Fibroblast of villous mesenchyme (primary cell): ENCODE measurements at regions not wholly inside any gene's neighbourhood (a gene's known extent, or its start where the extent isn't known, plus 50 kb on each side); places are given as distances from the start of the nearest gene placed in this dataset.
"Not testable (repeated sequence)": the region's sequence is repeated elsewhere in the genome, so short reads cannot be mapped to it uniquely, and the experiment has no call there.

Experiments used
- DNase-seq: peaks from one replicate; pipeline ENCODE4 v3.0.0-alpha.2; 2010; ENCODE audit warnings: low read depth
- H3K4me3 ChIP-seq: 2 replicates; pipeline ENCODE4 v1.5.1; 2011; ENCODE audit warnings: low read depth, mild to moderate bottlenecking, low read length
- TF ChIP-seq, protein P1 (sequence below): IDR thresholded peaks from 2 replicates; pipeline ENCODE4 v1.5.1; 2012; ENCODE audit warnings: low read depth, mild to moderate bottlenecking, low read length; ENCODE audit not compliant: insufficient read depth

DNA sequence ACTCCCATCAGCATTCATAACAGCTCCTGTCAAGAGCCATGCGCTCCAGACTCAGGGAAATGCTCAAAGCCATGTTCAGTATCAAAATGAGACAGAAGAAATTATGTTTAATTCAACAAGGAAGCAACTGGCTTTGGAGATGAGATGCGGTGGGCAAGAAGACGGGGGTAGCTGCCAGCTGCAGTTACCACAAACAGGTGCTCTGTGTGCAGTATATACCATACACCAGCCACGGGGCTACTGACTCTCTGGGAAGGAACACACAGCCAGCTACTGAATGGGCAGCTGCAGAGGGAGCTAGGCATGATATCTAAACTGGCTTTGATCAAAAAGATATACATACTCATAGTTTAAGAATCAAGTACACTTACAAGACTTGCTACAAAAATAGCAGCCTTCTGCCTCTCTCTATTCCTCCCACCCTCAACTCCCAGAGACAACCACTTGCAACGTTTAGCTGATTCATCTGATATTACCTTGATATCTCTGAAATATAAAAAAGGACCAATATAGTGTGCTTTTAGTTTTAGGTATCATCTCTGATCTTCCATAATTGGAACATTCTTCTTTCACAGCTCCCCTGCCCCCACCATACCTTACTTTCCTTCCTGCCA, 593.0 kb downstream of the UQCRFS1 start:
- no peak for DNase-seq
- H3K4me3 ChIP-seq = no peak overlapping the region
- TF ChIP-seq, protein P1, sequence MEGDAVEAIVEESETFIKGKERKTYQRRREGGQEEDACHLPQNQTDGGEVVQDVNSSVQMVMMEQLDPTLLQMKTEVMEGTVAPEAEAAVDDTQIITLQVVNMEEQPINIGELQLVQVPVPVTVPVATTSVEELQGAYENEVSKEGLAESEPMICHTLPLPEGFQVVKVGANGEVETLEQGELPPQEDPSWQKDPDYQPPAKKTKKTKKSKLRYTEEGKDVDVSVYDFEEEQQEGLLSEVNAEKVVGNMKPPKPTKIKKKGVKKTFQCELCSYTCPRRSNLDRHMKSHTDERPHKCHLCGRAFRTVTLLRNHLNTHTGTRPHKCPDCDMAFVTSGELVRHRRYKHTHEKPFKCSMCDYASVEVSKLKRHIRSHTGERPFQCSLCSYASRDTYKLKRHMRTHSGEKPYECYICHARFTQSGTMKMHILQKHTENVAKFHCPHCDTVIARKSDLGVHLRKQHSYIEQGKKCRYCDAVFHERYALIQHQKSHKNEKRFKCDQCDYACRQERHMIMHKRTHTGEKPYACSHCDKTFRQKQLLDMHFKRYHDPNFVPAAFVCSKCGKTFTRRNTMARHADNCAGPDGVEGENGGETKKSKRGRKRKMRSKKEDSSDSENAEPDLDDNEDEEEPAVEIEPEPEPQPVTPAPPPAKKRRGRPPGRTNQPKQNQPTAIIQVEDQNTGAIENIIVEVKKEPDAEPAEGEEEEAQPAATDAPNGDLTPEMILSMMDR = no peak

DNA sequence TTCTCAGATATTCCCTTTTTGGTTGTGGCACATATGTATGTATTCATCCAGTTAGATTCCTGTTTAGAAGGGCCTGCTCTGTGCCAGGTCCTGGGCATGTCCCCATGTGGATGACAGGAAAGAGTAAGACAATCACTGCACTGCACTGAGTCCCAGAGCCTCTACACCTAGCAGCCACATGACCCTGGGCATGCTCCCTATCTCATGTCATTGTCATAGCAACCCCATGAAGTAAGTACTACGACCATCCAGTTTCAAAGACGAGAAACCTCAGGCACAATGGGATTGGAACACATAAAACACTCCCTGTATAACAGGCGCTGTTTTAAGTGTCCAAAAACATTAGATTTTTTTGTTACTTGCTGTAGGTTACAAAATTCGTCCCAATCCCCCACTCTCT, 594.4 kb downstream of the UQCRFS1 start:
- no peak for DNase-seq
- TF ChIP-seq, protein P1 = no peak
- no peak overlapping the region for H3K4me3 ChIP-seq

DNA sequence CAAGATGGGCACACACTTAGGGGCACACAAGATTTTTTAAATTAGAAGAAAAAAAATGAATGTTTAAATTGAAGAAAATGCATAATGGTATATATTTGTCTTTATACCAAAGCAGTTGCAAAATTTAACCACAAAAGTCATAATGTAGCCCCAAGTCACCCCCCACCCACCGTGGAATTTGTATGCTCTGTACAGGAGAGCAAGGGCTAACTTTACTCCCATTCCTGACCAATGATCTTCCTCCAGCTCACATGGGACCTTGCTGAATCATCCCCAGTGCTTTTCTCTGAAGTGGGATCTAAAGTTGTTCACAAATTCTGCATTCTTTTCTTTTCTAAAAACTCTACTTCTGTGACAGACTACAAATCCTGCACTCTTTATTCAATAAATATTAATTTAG, 597.0 kb downstream of the UQCRFS1 start:
- no peak for DNase-seq
- no peak overlapping the region for H3K4me3 ChIP-seq
- TF ChIP-seq, protein P1 = no peak

DNA sequence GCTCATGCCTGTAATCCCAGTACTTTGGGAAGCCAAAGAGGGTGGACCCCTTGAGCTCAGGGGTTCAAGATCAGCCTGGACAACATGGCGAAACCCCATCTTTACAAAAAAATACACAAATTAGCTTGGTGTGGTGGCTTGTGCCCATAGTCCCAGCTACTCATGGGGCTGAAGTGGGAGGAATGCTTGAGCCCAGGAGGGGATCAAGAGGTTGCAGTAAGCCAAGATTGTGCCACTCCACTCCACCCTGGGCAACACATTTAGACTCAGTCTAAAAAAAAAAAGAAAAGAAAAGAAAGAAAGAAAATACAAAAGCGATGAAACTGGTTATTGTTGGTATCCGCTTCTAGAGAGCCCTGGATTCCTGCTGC, 597.4 kb downstream of the UQCRFS1 start:
- TF ChIP-seq, protein P1 = no peak
- no peak for DNase-seq
- H3K4me3 ChIP-seq = no peak overlapping the region

DNA sequence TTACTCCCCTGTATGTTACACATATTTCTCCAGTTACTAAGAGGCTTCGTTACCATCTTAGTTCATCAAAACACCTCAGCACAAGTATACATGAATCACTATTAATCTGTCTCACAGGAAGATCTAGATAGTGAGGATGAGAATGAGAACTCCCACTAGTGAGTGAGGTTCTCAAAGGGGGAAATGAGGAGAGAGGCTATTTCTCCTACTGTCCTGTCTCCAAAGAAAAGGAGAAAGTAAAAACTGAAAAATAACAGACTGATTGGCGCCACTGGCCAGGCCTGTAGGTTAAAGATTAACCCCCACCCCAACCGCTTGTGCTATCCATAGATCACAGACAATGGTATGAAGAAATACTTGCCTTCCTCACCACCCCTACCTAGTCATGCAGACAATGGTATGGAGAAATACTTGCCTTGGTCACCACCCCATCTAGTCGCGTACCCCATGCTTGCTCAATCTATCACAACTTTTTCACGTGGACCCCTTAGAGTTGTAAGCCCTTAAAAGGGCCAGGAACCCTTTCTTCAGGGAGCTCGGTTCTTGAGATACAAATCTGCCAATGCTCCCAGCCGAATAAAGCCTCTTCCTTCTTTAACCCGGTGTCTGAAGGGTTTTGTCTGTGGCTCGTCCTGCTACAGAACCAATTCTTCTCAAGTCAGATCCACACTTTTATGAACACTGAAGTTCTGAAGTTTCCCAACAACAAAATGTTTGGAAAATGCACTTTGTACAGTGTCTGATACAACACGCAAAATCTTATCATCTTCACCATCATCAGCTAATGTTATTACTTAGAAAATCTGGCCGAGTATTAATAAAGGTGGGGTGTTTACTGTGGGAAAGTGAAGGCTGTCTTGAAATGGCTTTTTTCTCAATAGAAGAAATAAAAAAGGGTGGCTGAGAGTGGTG, 598.1 kb downstream of the UQCRFS1 start:
- DNase-seq = no peak
- TF ChIP-seq, protein P1 = no peak
- H3K4me3 ChIP-seq = no peak overlapping the region

DNA sequence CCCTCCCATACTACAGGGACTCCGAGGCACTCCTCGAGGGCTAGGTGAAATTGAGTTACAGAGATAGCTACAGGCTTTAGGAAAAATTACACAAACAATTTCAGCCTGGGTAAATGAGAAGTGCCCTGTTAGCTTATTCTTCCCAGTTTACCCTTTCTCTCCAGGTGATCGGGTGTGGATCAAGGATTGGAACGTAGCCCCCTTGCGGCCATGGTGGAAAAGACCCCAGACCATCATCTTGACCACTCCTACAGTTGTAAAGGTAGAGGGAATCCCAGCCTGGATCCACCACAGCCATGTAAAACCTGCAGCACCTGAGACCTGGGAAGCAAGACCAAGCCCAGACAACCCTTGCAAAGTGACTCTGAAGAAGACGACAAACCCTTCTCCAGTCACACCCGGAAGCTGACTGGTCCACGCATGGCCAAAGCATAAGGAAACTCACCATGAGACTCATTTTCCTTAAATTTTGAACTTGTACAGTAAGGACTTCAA, 600.6 kb downstream of the UQCRFS1 start:
- H3K4me3 ChIP-seq = no peak overlapping the region
- no peak for DNase-seq
- TF ChIP-seq, protein P1 = no peak

DNA sequence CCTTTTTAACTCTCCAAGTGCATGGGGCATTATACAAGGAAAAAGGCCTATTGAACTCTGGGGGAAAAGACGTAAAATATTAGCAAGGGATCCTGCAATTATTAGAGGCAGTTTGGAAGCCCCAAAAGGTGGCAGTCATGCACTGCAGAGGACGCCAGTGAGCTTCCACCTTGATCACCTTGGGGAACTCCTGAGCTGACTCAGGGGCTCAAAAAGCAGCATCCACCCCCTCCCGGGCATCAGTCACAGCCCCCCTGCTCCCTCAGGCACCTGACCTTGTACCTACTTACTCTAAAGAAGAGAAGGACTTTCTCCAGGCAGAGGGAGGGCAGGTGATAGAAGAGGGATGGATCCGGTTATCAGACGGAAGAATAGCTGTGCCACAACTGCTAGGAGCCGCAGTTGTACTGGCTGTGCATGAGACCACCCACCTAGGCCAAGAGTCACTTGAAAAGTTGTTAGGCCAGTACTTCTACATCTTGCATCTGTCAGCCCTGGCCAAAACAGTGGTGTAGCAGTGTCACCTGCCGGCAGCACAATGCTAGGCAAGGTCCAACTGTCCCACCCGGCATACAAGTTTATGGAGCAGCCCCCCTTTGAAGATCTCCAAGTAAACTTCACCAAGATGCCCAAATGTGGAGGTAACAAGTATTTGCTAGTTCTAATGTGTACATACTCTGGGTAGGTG, 601.6 kb downstream of the UQCRFS1 start:
- DNase-seq, H3K4me3 ChIP-seq: not testable (repeated sequence)
